ENCODE measurements at regions not wholly inside any gene's neighbourhood (a gene's known extent, or its start where the extent isn't known, plus 50 kb on each side); places are given as distances from the start of the nearest gene placed in this dataset.

DNA sequence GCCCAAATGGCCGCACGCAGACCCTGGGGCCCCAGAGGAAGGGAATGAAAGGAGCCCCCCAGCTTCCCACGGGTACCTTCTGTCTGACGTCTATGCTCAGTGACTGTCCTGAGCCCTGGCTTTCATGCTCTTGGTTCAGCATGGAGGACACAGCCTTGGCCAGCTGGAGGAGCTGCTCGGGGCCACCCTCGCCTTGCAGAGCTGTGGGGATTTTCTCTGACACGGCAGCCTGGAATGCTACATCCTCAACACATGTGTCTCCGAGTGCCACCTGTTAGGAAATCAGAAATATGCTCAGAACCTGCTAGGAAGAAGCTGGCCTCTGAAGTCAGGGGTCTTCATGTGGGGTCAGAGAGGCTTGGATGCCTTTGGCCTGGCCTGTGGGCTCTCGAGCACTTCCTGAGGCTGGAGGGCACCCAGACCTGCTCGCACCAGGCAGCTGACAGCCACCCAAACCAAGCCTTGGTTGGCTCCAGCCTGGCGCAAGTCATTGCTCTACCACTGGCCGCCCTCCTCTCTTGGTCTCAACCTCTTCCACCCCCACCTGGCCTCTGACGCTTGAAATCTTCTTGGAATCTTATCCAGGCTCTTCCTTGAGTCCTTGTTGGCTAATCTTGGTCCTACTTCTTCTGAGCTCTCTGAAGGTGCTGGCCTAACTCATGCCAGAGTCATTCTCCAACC, 63.7 kb upstream of the BCO1 start:
- no peak overlapping the region for H3K4me3 ChIP-seq
- H3K27ac ChIP-seq (replicated peaks), result no peak overlapping the region
- H3K4me1 ChIP-seq, result no peaks in the 10 kb centered on the region
- H3K36me3 ChIP-seq, result peaks cover 13% of the 10 kb centered on the region
- no peak for DNase-seq
- no peaks in the 10 kb centered on the region for H3K9me3 ChIP-seq (replicated peaks)
- H3K27me3 ChIP-seq (ENCODE audit: low read depth), result no peaks in the 10 kb centered on the region
- intact Hi-C loops (cut with micrococcal nuclease), result no loop called here
- TF ChIP-seq, protein P1, sequence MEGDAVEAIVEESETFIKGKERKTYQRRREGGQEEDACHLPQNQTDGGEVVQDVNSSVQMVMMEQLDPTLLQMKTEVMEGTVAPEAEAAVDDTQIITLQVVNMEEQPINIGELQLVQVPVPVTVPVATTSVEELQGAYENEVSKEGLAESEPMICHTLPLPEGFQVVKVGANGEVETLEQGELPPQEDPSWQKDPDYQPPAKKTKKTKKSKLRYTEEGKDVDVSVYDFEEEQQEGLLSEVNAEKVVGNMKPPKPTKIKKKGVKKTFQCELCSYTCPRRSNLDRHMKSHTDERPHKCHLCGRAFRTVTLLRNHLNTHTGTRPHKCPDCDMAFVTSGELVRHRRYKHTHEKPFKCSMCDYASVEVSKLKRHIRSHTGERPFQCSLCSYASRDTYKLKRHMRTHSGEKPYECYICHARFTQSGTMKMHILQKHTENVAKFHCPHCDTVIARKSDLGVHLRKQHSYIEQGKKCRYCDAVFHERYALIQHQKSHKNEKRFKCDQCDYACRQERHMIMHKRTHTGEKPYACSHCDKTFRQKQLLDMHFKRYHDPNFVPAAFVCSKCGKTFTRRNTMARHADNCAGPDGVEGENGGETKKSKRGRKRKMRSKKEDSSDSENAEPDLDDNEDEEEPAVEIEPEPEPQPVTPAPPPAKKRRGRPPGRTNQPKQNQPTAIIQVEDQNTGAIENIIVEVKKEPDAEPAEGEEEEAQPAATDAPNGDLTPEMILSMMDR (IDR thresholded peaks at IDR 0.05; ENCODE audit: borderline replicate concordance), result no peak

DNA sequence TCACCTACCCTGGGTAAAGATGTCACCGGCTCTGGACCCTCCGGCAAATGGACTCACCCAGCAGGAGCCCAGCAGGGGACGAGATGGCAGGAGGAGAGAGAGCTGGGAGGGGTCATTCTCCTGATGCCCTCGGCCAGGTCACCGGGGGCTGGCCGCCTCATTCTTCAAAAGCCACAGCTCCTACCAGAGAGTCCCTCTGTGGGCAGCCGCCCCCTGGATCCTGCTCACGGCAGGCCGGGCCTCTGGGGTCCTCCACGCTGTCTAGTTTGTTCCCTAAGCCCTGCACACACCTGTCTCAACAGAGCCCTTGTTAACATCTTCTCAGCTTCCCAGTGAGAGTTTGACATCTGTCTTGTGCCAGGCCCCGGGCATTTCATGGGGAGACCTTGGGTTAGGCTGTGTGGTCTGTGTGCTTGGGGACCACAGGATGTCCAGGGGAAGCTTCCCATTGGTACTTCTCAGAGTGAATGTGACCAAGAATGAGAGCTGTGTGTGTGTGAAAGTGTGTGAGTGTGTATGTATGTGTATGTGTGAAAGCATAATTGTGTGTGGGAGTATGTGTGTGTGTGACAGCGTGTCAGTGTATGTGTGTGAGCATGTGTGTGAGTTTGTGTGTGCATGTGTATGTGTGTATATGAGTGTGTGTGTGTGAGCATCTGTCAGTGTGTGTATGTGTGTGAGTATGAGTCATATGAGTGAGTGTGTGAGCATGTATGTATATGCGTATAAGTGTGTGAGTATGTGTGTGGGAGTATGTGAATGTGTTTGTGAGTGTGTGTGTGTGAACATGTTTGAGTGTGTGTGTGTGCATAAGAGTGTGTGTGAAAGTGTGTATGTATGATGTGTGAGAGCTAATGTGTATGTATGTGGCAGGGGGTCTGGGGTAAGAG, 65.5 kb upstream of the BCO1 start:
- intact Hi-C loops (cut with micrococcal nuclease), result no loop called here
- Histone ChIP-seq H3K4me1 (no peaks in the 10 kb centered on the region), H3K36me3 (peaks cover 13% of the 10 kb centered on the region), H3K27me3 (ENCODE audit: low read depth) (no peaks in the 10 kb centered on the region), H3K9me3 (replicated peaks) (no peaks in the 10 kb centered on the region), H3K27ac (replicated peaks) (no peak overlapping the region), H3K4me3 (no peak overlapping the region)
- TF ChIP-seq, protein P1 (IDR thresholded peaks at IDR 0.05; ENCODE audit: borderline replicate concordance), result no peak
- DNase-seq, result no peak

GRCh38 chr16:81170824-81171223, 67.7 kb upstream of the BCO1 start:
- peaks cover 13% of the 10 kb centered on the region for H3K36me3 ChIP-seq
- H3K9me3 ChIP-seq (replicated peaks), result no peaks in the 10 kb centered on the region
- no peaks in the 10 kb centered on the region for H3K4me1 ChIP-seq
- no peak for DNase-seq
- TF ChIP-seq, protein P1 (IDR thresholded peaks at IDR 0.05; ENCODE audit: borderline replicate concordance), result no peak
- no peak overlapping the region for H3K27ac ChIP-seq (replicated peaks)
- intact Hi-C loops (cut with micrococcal nuclease), result no loop called here
- no peak overlapping the region for H3K4me3 ChIP-seq
- no peaks in the 10 kb centered on the region for H3K27me3 ChIP-seq (ENCODE audit: low read depth)

- no peaks in the 10 kb centered on the region for H3K36me3 ChIP-seq
- H3K4me1 ChIP-seq, result no peaks in the 10 kb centered on the region
- no peaks in the 10 kb centered on the region for H3K9me3 ChIP-seq (replicated peaks)
- intact Hi-C loops (cut with micrococcal nuclease), result no loop called here
- DNase-seq, result no peak
- no peak overlapping the region for H3K27ac ChIP-seq (replicated peaks)
- H3K27me3 ChIP-seq (ENCODE audit: low read depth), result no peaks in the 10 kb centered on the region
- H3K4me3 ChIP-seq, result no peak overlapping the region
- TF ChIP-seq, protein P1 (IDR thresholded peaks at IDR 0.05; ENCODE audit: borderline replicate concordance), result no peak
Measured at GRCh38 chr16:81168406-81168805, 70.1 kb upstream of the BCO1 start.

GRCh38 chr16:81167851-81168250, 70.6 kb upstream of the BCO1 start:
- intact Hi-C loops (cut with micrococcal nuclease), result no loop called here
- Histone ChIP-seq H3K27me3 (ENCODE audit: low read depth) (no peaks in the 10 kb centered on the region), H3K27ac (replicated peaks) (peak overlapping the region; percentile 36), H3K4me1 (no peaks in the 10 kb centered on the region), H3K36me3 (no peaks in the 10 kb centered on the region), H3K9me3 (replicated peaks) (no peaks in the 10 kb centered on the region), H3K4me3 (no peak overlapping the region)
- TF ChIP-seq, protein P1 (IDR thresholded peaks at IDR 0.05; ENCODE audit: borderline replicate concordance), result no peak
- peak; percentile 52 for DNase-seq
